HEK293T (cell line): ENCODE measurements at regions not wholly inside any gene's neighbourhood (a gene's known extent, or its start where the extent isn't known, plus 50 kb on each side); places are given as distances from the start of the nearest gene placed in this dataset.

Source experiments
- CTCF ChIA-PET: fragments of 350-600 bp; formaldehyde crosslinking; extraction: SDS; loops from one replicate; lab custom pipeline; 2021; ENCODE audit warnings: antibody characterized with exemption, inconsistent platforms; lab: Yijun Ruan, JAX
- POLR2A ChIA-PET: fragments of 350-600 bp; formaldehyde crosslinking; extraction: SDS; loops from one replicate; lab custom pipeline; 2020; ENCODE audit warnings: antibody characterized with exemption, inconsistent platforms; lab: Yijun Ruan, JAX
- DNase-seq: peaks from one replicate; pipeline ENCODE4 v3.0.0; 2012; ENCODE audit warnings: mixed read lengths; ENCODE audit errors: extremely low spot score
- ARNT ChIP-seq: fragments of 450-650 bp; IDR thresholded peaks from 2 replicates; pipeline ENCODE4 v1.6.1; 2017; ENCODE audit warnings: mild to moderate bottlenecking
- BHLHE40 ChIP-seq: fragments of 450-650 bp; IDR thresholded peaks from 2 replicates; pipeline ENCODE4 v1.6.1; 2016; ENCODE audit warnings: mild to moderate bottlenecking, moderate library complexity, borderline replicate concordance
- CTBP1 ChIP-seq: fragments of 450-650 bp; IDR thresholded peaks from 2 replicates; pipeline ENCODE4 v1.6.1; 2016; ENCODE audit warnings: borderline replicate concordance
- ELF4 ChIP-seq: fragments of 450-650 bp; IDR thresholded peaks from 2 replicates; pipeline ENCODE4 v1.6.1; 2017; ENCODE audit warnings: antibody characterized with exemption
- FOXA1 ChIP-seq: fragments of 450-650 bp; IDR thresholded peaks from 2 replicates; pipeline ENCODE4 v1.6.1; 2016; ENCODE audit warnings: mild to moderate bottlenecking
- FOXK2 ChIP-seq: fragments of 450-650 bp; IDR thresholded peaks from 2 replicates; pipeline ENCODE4 v1.6.1; 2016; ENCODE audit warnings: mild to moderate bottlenecking
- FOXM1 ChIP-seq: fragments of 450-650 bp; IDR thresholded peaks from 2 replicates; pipeline ENCODE4 v1.6.1; 2017; ENCODE audit warnings: mild to moderate bottlenecking, borderline replicate concordance
- HDGF ChIP-seq: fragments of 450-650 bp; IDR thresholded peaks from 2 replicates; pipeline ENCODE4 v1.6.1; 2017; ENCODE audit warnings: antibody characterized with exemption, borderline replicate concordance
- L3MBTL2 ChIP-seq: fragments of 450-650 bp; conservative IDR thresholded peaks from 2 replicates; pipeline ENCODE4 v1.6.1; 2016; ENCODE audit warnings: mild to moderate bottlenecking
- LEF1 ChIP-seq: fragments of 450-650 bp; IDR thresholded peaks from 2 replicates; pipeline ENCODE4 v1.6.1; 2017; ENCODE audit warnings: mild to moderate bottlenecking, borderline replicate concordance
- NFRKB ChIP-seq: fragments of 450-650 bp; IDR thresholded peaks from 2 replicates; pipeline ENCODE4 v1.6.1; 2016; ENCODE audit warnings: mild to moderate bottlenecking, moderate library complexity
- SP1 ChIP-seq: fragments of 450-650 bp; IDR thresholded peaks from 2 replicates; pipeline ENCODE4 v1.6.1; 2017
- SUZ12 ChIP-seq: fragments of 450-650 bp; IDR thresholded peaks from 2 replicates; pipeline ENCODE4 v1.6.1; 2016; ENCODE audit warnings: mild to moderate bottlenecking
- TARDBP ChIP-seq: fragments of 450-650 bp; IDR thresholded peaks from 2 replicates; pipeline ENCODE4 v1.6.1; 2016
- ZNF384 ChIP-seq: fragments of 450-650 bp; IDR thresholded peaks from 2 replicates; pipeline ENCODE4 v1.6.1; 2016
- TF ChIP-seq, protein P1 (sequence below): fragments of 450-650 bp; IDR thresholded peaks from 2 replicates; pipeline ENCODE4 v1.6.1; 2016

DNA sequence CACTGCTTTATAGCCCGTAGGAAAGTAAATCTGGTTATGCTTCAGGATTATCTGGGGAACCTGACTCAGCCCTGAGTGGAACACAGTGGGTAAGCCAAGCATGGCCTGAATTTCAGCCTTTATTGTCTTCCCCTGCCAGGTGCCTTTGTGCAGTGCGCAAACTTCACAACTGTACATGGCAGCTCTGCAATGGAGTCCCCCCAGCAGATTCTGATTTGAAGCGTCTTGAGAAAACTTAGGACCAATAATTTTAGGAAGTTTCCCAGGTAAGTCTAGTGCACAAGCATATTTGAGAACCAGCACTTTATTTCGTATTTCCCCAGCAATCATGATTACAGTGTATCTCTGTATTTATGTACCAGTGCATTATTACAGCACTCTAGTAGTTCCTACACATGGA, 112.1 kb upstream of the ARL4C start:
- POLR2A ChIA-PET = no interaction called here
- TF ChIP-seq, protein P1, sequence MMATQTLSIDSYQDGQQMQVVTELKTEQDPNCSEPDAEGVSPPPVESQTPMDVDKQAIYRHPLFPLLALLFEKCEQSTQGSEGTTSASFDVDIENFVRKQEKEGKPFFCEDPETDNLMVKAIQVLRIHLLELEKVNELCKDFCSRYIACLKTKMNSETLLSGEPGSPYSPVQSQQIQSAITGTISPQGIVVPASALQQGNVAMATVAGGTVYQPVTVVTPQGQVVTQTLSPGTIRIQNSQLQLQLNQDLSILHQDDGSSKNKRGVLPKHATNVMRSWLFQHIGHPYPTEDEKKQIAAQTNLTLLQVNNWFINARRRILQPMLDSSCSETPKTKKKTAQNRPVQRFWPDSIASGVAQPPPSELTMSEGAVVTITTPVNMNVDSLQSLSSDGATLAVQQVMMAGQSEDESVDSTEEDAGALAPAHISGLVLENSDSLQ = no peak
- TF ChIP-seq LEF1 (no peak), NFRKB (no peak), SUZ12 (no peak), TARDBP (no peak), ELF4 (no peak), SP1 (no peak), BHLHE40 (no peak), FOXM1 (no peak), ARNT (no peak), CTBP1 (no peak), HDGF (no peak), FOXK2 (no peak)
- CTCF ChIA-PET = no interaction called here
- no peak for DNase-seq

DNA sequence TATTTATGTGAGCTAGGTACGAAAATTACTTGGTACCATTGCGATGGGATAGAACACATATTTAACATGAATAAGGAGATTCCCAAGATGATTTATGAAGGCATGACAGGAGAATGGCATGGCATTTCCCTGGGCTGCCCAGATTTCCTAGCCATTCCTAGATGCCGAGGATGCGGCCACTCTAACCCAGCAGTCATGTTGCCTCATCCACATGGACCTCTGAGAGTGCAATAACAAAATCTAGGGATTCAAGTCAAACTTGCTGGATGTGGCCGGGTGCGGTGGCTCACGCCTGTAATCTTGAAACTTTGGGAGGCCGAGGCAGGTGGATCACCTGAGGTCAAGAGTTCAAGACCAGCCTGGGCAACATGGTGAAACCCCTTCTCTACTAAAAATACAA, 110.8 kb upstream of the ARL4C start:
- ChIA-PET CTCF (no interaction called here), POLR2A (no interaction called here)
- TF ChIP-seq FOXA1 (no peak), HDGF (no peak), FOXM1 (no peak), LEF1 (no peak), FOXK2 (no peak), ZNF384 (no peak), ELF4 (no peak), SUZ12 (no peak), ARNT (no peak), SP1 (no peak), L3MBTL2 (no peak), TARDBP (no peak), CTBP1 (no peak), BHLHE40 (no peak), NFRKB (no peak)
- TF ChIP-seq, protein P1 = no peak
- no peak for DNase-seq

DNA sequence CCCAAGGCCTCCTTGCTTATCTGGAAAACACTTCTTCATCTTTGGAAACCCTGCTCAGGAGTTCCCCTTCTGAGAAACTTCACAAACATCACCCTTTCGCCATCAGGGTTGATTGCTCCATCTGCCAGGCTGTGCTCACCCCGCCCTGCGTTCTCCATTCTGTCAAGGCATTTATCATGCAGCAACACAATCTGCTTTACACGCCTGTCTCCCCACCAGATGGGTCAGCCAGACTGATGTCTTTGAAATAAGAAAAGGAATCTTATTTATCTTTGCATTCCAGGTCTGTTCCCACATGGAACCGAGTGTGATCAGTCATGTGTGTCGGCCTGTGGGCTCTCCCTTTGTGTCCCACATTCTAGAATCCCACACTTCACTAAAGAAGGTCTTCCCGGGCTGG, 110.0 kb upstream of the ARL4C start:
- ChIA-PET CTCF (no interaction called here), POLR2A (no interaction called here)
- no peak for DNase-seq
- TF ChIP-seq NFRKB (no peak), HDGF (no peak), FOXK2 (no peak), FOXA1 (no peak), SUZ12 (no peak), CTBP1 (no peak), FOXM1 (no peak), BHLHE40 (no peak), ZNF384 (no peak), LEF1 (no peak), TARDBP (no peak), ARNT (no peak), L3MBTL2 (no peak), ELF4 (no peak), SP1 (no peak)
- TF ChIP-seq, protein P1 = no peak

DNA sequence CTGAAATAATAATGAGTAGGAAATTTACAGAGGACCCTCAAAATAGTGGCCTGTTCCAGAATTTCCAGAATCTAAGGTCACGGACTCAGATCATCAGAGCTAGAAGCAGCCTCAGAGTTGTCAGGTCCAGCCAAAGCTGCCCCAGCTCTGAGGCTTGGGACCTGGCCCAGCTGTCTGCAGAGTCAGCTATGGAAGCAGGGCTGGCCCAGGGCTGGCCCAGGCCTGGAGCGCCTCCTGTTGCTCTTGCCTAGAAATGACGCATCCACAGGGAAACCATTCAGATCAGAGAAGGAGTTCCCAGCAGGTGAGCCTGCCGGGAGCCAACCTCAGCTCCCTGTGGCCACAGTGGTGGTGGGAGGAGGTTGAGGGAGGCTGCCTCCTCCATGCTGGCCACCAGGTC, 106.7 kb upstream of the ARL4C start:
- DNase-seq = no peak
- CTCF ChIA-PET = no interaction called here
- POLR2A ChIA-PET = interaction anchor here (0.6 kb wide), 1 partner anchor 12 kb away, joined by 3 read pairs; no protein-coding TSS in a partner anchor
- TF ChIP-seq TARDBP = no peak
- TF ChIP-seq FOXM1 = no peak
- no peak for TF ChIP-seq FOXA1
- no peak for TF ChIP-seq NFRKB
- TF ChIP-seq, protein P1 = no peak
- no peak for TF ChIP-seq SP1
- TF ChIP-seq SUZ12 = no peak

DNA sequence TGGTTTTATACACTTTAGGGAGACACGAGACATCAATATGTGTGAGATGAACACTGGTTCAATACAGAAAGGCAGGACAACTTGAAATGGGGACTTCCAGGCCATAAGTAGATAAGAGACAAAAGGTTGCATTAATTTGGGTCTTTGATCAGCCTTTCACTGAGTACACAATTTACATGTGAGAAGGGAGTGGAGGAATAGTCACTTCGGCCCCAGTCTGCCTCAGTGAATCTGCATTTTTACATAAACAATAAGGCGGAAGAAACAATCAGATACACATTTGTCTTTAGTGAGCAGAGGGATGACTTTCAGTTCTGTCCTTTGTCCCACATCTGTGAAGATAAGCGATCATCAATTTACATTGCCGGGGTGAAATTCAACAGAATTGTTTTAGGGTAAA, 104.3 kb upstream of the ARL4C start:
- CTCF ChIA-PET = no interaction called here

DNA sequence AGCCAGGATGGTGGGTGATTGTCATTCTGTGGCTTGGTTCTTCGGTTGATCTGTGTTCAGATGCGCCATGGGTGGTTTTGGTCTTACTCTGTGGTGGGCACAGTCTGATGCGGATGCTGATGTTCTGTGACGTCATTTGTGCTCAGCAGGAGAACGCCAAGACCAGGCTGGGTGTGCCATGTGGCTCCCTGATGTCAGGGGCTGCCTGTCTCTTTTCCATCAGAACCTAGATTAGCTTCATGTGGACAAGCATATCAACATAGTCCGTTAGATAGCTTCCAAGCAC, 100.6 kb upstream of the ARL4C start:
- no peak for TF ChIP-seq HDGF
- TF ChIP-seq, protein P1 = no peak
- TF ChIP-seq L3MBTL2 = no peak
- TF ChIP-seq FOXA1 = no peak
- TF ChIP-seq LEF1 = no peak
- DNase-seq = no peak
- CTCF ChIA-PET = interaction anchor here (1.1 kb wide), 1 partner anchor 14 kb away, joined by 4 read pairs; no protein-coding TSS in a partner anchor
- POLR2A ChIA-PET = no interaction called here

More for the DNA sequence above, 104.3 kb upstream of the ARL4C start:
- TF ChIP-seq BHLHE40 (no peak), L3MBTL2 (no peak), ZNF384 (no peak), SUZ12 (no peak), LEF1 (no peak), NFRKB (no peak), ELF4 (no peak), ARNT (no peak), SP1 (no peak), FOXA1 (no peak), FOXM1 (no peak), FOXK2 (no peak)
- DNase-seq = no peak
- POLR2A ChIA-PET = no interaction called here
